Central memory CD8-positive, alpha-beta T cell (primary cell): ENCODE measurements at regions not wholly inside any gene's neighbourhood (a gene's known extent, or its start where the extent isn't known, plus 50 kb on each side); places are given as distances from the start of the nearest gene placed in this dataset.

ENCODE experiments used
- ATAC-seq: fragments of 150-1000 bp; cut with Tn5 transposase; replicated peaks from 2 replicates; pipeline ENCODE4 v1.10.0; 2022; ENCODE audit warnings: mild to moderate bottlenecking, moderate FRiP score, moderate number of reproducible peaks; ENCODE audit not compliant: poor library complexity, severe bottlenecking; ENCODE audit errors: extremely low read depth
- DNase-seq, 2 donors: peaks; one replicate each; pipeline ENCODE4 v3.0.0; 2021; ENCODE audit warnings: low spot score in 2 of 2
- H3K27ac Mint-ChIP-seq: one replicate; pipeline ENCODE4 v1.8.0; 2022; ENCODE audit warnings: low read depth, mild to moderate bottlenecking, moderate library complexity, mixed read lengths
- H3K27me3 Mint-ChIP-seq: one replicate; pipeline ENCODE4 v1.8.0; 2022; ENCODE audit warnings: mixed read lengths
- H3K36me3 Mint-ChIP-seq: one replicate; pipeline ENCODE4 v1.8.0; 2022; ENCODE audit warnings: mild to moderate bottlenecking, moderate library complexity, mixed read lengths; ENCODE audit not compliant: insufficient read depth
- H3K4me1 Mint-ChIP-seq: one replicate; pipeline ENCODE4 v1.8.0; 2022; ENCODE audit warnings: mixed read lengths
- H3K4me3 Mint-ChIP-seq: one replicate; pipeline ENCODE4 v1.8.0; 2022; ENCODE audit warnings: mild to moderate bottlenecking, moderate library complexity, mixed read lengths
- H3K9me3 Mint-ChIP-seq: one replicate; pipeline ENCODE4 v1.8.0; 2022; ENCODE audit warnings: mixed read lengths

- no peaks in the 10 kb centered on the region for H3K9me3 Mint-ChIP-seq
- ATAC-seq (no peak), DNase-seq (no peak)
- H3K4me3 Mint-ChIP-seq: no peak overlapping the region
- no peak overlapping the region for H3K27ac Mint-ChIP-seq
- H3K36me3 Mint-ChIP-seq: no peaks in the 10 kb centered on the region
- H3K4me1 Mint-ChIP-seq: no peaks in the 10 kb centered on the region
- H3K27me3 Mint-ChIP-seq: peaks cover 33% of the 10 kb centered on the region
These were observed 103.5 kb upstream of the CCDC54 start for GRCh38 chr3:107273771-107274170.

DNA sequence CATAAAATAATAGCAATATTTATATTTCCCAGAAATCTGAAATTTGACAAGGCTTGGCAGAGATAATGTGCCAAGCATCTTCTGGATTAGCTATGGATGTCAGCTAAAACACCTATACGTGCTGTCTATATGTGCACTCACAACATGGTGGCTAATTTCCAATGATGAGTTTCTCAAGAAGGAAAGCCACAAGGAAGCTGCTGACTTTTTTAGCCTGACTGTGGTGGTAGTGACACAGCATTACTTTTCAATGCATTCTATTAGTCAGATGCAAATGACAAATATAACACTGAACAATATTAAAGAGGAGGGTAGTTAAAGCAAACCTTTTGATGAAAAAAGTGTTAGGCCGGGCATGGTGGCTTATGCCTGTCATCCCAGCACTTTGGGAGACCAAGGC lies 101.7 kb upstream of the CCDC54 start:
- H3K4me3 Mint-ChIP-seq: no peak overlapping the region
- no peak for ATAC-seq
- H3K27ac Mint-ChIP-seq: no peak overlapping the region
- peaks cover 33% of the 10 kb centered on the region for H3K27me3 Mint-ChIP-seq
- H3K4me1 Mint-ChIP-seq: no peaks in the 10 kb centered on the region
- DNase-seq: no peak
- no peaks in the 10 kb centered on the region for H3K9me3 Mint-ChIP-seq
- no peaks in the 10 kb centered on the region for H3K36me3 Mint-ChIP-seq

DNA sequence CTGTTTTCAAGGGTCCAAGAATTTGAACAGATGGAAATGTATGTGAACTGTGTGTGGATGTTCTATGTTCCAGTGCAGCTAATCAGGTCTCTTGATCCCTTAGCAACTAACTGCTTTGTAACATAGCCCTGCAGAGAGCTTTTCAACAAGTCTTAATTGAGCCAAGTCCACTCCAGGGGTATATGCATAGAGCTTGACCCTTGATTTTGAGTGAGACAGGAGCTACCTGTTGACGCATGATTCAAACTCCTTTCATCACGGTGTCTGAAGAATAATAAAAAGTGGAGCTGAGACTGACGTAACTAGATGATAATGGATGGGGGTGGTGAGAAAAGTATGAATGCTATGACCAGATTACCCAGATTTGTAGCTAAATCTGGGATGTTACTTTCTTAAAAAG lies 93.3 kb upstream of the CCDC54 start:
- Mint-ChIP-seq H3K9me3 (no peaks in the 10 kb centered on the region), H3K36me3 (no peaks in the 10 kb centered on the region), H3K27me3 (peaks cover 48% of the 10 kb centered on the region)

GRCh38 chr3:107284612-107285011 lies 92.6 kb upstream of the CCDC54 start:
- H3K9me3 Mint-ChIP-seq: no peaks in the 10 kb centered on the region
- no peak overlapping the region for H3K4me3 Mint-ChIP-seq
- H3K36me3 Mint-ChIP-seq: no peaks in the 10 kb centered on the region
- peaks cover 48% of the 10 kb centered on the region for H3K27me3 Mint-ChIP-seq
- no peak overlapping the region for H3K27ac Mint-ChIP-seq
- H3K4me1 Mint-ChIP-seq: no peaks in the 10 kb centered on the region
- ATAC-seq (no peak), DNase-seq (no peak)

More for the DNA sequence above, 93.3 kb upstream of the CCDC54 start:
- no peaks in the 10 kb centered on the region for H3K4me1 Mint-ChIP-seq
- H3K4me3 Mint-ChIP-seq: no peak overlapping the region
- no peak for DNase-seq
- H3K27ac Mint-ChIP-seq: no peak overlapping the region
- no peak for ATAC-seq

GRCh38 chr3:107285197-107285596 lies 92.0 kb upstream of the CCDC54 start:
- H3K27ac Mint-ChIP-seq: no peak overlapping the region
- no peak for ATAC-seq
- H3K4me3 Mint-ChIP-seq: no peak overlapping the region
- no peak for DNase-seq
- H3K27me3 Mint-ChIP-seq: peaks cover 48% of the 10 kb centered on the region
- no peaks in the 10 kb centered on the region for H3K36me3 Mint-ChIP-seq
- no peaks in the 10 kb centered on the region for H3K9me3 Mint-ChIP-seq
- H3K4me1 Mint-ChIP-seq: no peaks in the 10 kb centered on the region

- Mint-ChIP-seq H3K4me3 (no peak overlapping the region), H3K27ac (no peak overlapping the region), H3K36me3 (no peaks in the 10 kb centered on the region), H3K9me3 (no peaks in the 10 kb centered on the region), H3K4me1 (no peaks in the 10 kb centered on the region), H3K27me3 (peaks cover 28% of the 10 kb centered on the region)
- DNase-seq: no peak
- no peak for ATAC-seq
These were observed 87.9 kb upstream of the CCDC54 start for GRCh38 chr3:107289354-107289753.

- no peaks in the 10 kb centered on the region for H3K36me3 Mint-ChIP-seq
- H3K27ac Mint-ChIP-seq: no peak overlapping the region
- ATAC-seq (no peak), DNase-seq (no peak)
- H3K9me3 Mint-ChIP-seq: no peaks in the 10 kb centered on the region
- no peak overlapping the region for H3K4me3 Mint-ChIP-seq
- H3K4me1 Mint-ChIP-seq: no peaks in the 10 kb centered on the region
- peaks cover 17% of the 10 kb centered on the region for H3K27me3 Mint-ChIP-seq
These were observed 83.1 kb upstream of the CCDC54 start for GRCh38 chr3:107294117-107294516.

- DNase-seq (no peak), ATAC-seq (no peak)
- Mint-ChIP-seq H3K9me3 (no peaks in the 10 kb centered on the region), H3K27me3 (peaks cover 17% of the 10 kb centered on the region), H3K4me1 (no peaks in the 10 kb centered on the region), H3K36me3 (no peaks in the 10 kb centered on the region), H3K4me3 (no peak overlapping the region), H3K27ac (no peak overlapping the region)
These were observed 79.6 kb upstream of the CCDC54 start for GRCh38 chr3:107297597-107297996.

DNA sequence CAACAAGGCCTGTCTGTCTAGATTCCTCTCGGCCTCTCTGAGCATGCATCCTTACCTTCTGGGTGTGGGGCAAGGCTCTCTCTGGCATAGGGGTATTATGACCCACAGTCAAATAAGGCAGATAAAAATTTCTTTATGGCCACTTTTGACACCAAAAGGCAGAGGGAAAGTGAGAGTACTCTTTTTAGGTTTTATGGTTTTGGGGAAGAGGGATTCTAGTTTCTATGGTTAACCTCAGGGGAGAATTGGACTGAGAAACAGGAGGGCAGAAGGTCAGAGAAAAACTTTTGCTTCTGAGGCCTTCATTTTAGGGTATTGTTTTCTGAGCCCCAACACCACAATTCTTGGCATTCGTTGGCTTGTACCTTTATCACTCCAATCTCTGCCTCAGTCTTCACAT lies 70.0 kb upstream of the CCDC54 start:
- Mint-ChIP-seq H3K27ac (no peak overlapping the region), H3K4me3 (no peak overlapping the region), H3K27me3 (peaks cover 21% of the 10 kb centered on the region), H3K36me3 (no peaks in the 10 kb centered on the region), H3K4me1 (no peaks in the 10 kb centered on the region), H3K9me3 (no peaks in the 10 kb centered on the region)
- ATAC-seq (no peak), DNase-seq (no peak)

GRCh38 chr3:107308716-107309115 lies 68.5 kb upstream of the CCDC54 start:
- Mint-ChIP-seq H3K9me3 (no peaks in the 10 kb centered on the region), H3K4me3 (no peak overlapping the region), H3K4me1 (no peaks in the 10 kb centered on the region), H3K27me3 (peaks cover 36% of the 10 kb centered on the region), H3K27ac (no peak overlapping the region), H3K36me3 (no peaks in the 10 kb centered on the region)
- no peak for ATAC-seq
- DNase-seq: no peak

- Mint-ChIP-seq H3K27me3 (peaks cover 42% of the 10 kb centered on the region), H3K9me3 (no peaks in the 10 kb centered on the region), H3K27ac (no peak overlapping the region), H3K36me3 (no peaks in the 10 kb centered on the region), H3K4me1 (no peaks in the 10 kb centered on the region), H3K4me3 (no peak overlapping the region)
- ATAC-seq (no peak), DNase-seq (no peak)
These were observed 67.9 kb upstream of the CCDC54 start for GRCh38 chr3:107309312-107309711.

DNA sequence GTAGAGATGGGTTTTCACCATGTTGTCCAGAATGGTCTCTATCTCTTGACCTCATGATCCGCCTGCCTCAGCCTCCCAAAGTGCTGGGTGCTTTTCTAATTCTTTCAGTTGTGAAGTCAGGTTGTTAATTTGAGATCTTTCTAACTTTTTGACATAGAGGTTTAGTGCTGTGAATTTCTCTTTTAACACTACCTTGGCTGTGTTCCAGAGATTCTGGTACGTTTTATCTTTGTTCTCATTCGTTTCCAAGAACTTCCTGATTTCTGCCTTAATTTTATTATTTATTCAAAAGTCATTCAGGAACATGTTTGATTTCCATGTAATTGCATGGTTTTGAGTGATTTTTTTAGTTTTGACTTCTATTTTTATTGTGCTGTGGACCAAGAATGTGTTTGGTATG lies 63.5 kb upstream of the CCDC54 start:
- Mint-ChIP-seq H3K36me3 (no peaks in the 10 kb centered on the region), H3K4me1 (no peaks in the 10 kb centered on the region), H3K4me3 (no peak overlapping the region), H3K27me3 (peaks cover 72% of the 10 kb centered on the region), H3K9me3 (no peaks in the 10 kb centered on the region), H3K27ac (no peak overlapping the region)
- ATAC-seq (no peak), DNase-seq (no peak)

- H3K27ac Mint-ChIP-seq: no peak overlapping the region
- H3K9me3 Mint-ChIP-seq: no peaks in the 10 kb centered on the region
- peaks cover 67% of the 10 kb centered on the region for H3K27me3 Mint-ChIP-seq
- H3K36me3 Mint-ChIP-seq: no peaks in the 10 kb centered on the region
- no peaks in the 10 kb centered on the region for H3K4me1 Mint-ChIP-seq
- no peak for DNase-seq
- H3K4me3 Mint-ChIP-seq: no peak overlapping the region
- no peak for ATAC-seq
These were observed 62.1 kb upstream of the CCDC54 start for GRCh38 chr3:107315141-107315540.

DNA sequence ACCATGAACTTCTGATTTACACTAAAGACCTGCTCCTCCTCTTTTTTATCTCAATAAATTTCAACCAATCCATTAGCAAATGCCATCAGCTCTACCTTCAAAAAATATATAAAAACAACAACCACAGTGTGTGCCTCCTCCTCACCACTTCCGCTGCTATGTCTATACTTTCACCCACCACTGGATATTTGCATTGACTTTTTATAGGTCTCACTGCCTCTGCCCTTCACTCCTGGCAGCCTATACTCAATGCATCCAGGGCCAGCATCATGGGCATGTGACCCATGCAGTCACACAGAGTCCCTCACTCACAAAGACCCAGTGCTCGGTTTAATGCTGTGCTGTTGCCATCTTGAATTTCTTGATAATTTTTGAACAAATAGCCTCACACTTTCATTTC lies 53.5 kb upstream of the CCDC54 start:
- no peak for DNase-seq
- Mint-ChIP-seq H3K9me3 (no peaks in the 10 kb centered on the region), H3K4me1 (no peaks in the 10 kb centered on the region), H3K4me3 (no peak overlapping the region), H3K36me3 (no peaks in the 10 kb centered on the region), H3K27ac (no peak overlapping the region), H3K27me3 (peaks cover 16% of the 10 kb centered on the region)
- no peak for ATAC-seq
